C1 segment of cervical spinal cord (tissue), 14 donors: ENCODE measurements at regions not wholly inside any gene's neighbourhood (a gene's known extent, or its start where the extent isn't known, plus 50 kb on each side); places are given as distances from the start of the nearest gene placed in this dataset.

Experiments
- DNase-seq, 14 donors: peaks; one replicate each; lab custom pipeline; 2025; lab: John Stamatoyannopoulos, UW

DNA sequence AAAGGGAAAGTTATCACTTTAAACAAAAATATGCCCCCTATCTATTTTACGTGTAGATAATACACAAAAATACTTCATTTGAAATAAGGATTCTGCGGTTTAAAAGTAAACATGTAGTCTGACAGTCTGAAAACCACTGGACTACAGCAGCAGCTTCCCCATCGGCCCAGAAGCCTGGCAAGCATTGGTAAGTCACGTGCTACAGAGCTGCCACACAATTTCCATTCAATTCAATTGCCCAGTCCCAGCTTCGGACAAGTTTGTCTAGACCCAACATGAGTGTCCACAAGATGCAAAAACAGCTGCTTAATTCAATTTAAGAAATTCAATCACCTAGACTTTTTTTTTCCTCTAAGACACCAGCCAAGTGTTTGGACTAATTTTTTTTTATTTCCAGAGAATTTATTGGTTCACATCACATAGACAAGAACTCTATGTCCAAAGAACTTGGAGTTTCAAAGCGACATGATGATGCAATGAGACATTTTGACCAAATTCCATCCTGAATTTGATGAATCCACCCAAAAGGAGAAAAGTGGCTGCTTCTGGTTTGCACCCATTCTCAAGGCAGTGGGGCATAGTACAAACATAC lies 458.9 kb downstream of the COG6 start:
- DNase-seq = peak in 1 of 14 donors; percentile 4

DNA sequence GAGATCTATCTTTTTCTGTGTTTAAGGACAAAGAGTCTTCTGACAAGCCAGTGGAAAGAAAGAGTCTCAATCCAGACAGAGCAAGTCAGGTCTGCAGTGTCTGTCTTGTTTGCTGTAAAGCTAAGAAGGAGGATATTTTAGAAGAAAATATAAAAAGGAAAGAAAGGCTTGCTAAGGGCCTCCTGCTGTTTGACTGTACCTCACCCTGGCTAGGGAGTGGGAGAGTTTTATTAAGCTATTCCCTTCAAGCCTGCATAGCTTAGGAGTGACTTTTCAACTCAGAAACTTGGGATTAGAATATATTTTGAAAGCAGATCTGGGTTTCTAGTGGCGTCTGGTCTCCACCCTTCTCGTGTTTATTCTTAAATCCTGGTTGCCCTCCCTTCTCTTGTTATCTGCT lies 460.0 kb downstream of the COG6 start:
- DNase-seq = no peak

- DNase-seq = no peak
Measured at GRCh38 chr13:40116008-40116407, 460.5 kb downstream of the COG6 start.

DNA sequence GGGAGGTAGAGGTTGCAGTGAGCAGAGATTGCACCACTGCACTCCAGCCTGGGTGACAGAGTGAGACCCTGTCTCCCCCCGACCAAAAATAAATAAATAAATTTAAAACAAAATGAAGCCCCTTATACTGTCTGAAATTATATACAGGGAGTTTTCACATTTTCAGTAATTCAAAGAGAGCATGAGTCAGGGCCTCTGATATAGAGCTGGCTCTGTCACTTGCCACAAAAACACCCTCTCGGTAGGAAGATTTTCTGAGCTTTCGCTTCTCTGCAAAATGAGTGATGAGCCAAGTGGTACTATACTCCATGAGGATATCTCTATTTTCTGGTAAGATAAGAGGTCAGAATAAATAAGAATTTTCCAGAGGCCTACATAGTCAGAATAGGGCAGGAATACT lies 462.9 kb downstream of the COG6 start:
- DNase-seq = no peak

DNA sequence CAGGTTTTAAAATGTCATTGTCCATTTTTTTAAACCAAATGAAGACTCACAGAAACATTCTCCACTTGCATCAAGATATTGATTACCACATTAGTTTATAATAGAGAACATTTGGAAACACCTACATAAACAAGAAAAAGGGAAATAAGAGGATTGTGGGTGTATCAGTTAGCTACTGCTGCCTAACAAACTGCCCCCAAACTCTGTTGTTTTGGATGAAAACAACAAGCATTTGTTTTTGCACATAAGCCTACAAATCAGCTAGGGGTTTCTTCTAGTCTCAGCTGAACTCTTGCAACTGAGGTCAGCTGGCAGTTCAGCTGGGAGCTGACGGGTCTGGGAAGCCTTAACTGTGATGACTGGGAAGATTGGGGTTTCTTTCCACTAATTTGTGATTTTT lies 464.4 kb downstream of the COG6 start:
- no peak for DNase-seq

DNA sequence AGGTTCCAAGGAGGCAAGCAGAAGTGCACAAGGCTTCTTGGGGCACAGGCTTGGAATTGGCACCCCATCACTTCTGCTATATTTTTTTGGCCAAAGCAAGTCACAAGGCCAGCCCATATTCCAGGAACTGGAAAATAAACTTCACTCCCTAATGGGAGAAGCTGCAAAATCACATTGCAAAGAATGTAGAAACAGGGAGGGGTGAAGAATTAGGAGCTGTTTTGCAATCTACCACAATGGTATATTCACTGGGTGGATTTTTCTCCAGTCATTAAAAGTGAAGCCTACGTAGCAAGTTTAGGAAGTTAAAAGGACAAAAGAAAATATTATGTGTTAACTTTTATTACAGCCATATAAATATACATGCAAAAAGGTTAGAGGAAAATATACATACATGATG lies 464.8 kb downstream of the COG6 start:
- no peak for DNase-seq

DNA sequence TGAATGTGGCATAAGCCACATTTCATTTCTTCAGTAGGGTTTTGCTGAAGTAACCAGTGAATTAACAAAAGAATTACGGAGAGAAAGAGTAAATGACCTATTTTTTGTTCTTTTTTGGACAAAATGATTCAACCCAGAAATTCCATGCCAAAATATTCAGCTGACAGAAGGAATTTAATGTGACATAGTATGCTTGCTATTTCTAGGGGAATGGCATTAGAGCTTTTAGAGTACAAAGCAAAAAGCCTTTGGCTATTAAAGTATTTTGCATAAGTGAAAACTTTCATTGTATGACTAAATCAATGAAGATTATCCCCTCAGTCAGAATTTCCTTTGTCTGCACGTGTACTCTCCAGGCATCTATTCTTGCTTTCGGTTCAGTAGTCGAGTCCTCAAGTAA lies 465.3 kb downstream of the COG6 start:
- DNase-seq = no peak

DNA sequence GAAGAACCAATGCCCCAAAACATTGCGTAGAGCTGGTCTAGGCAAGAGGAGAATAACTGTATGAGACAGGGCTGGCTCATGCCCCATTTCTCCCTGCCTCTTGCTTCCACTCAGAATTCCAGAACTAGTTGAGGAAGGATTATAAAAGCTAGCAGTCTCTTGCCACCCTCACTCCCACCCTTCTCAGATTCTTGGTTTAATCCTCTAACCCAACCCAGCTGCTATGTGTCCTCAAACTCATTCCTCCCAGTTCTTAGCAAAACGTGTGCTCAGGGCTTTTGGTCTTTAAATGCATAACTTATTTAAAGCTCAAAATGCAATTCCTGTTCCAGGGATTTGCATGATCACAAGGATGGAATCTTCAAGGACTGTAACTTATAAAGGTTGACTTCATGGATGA lies 466.3 kb downstream of the COG6 start:
- no peak for DNase-seq

- DNase-seq = no peak
Measured at GRCh38 chr13:40123962-40124632, 468.6 kb downstream of the COG6 start.

GRCh38 chr13:40124633-40125015 lies 469.2 kb downstream of the COG6 start:
- no peak for DNase-seq

DNA sequence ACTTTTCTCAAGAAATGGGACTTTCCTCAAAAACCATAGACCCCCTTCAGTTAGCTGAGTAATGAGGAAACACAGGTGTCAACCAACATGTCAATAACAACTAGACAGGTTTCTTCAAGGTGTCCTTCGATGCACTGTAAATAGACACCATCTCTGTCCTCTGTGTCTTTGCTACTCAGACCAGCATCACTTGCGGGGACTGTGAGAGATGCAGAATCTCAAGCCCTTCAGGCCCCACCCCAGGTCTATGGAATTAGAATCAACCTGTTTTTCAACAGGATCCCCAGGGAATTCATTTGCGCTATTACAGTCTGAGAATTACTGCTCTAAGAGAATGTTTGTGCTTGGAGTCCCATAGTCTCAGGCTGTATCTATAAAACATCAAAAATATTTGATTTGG lies 469.9 kb downstream of the COG6 start:
- no peak for DNase-seq

- DNase-seq = no peak
Measured at GRCh38 chr13:40126306-40127085, 471.0 kb downstream of the COG6 start.

DNA sequence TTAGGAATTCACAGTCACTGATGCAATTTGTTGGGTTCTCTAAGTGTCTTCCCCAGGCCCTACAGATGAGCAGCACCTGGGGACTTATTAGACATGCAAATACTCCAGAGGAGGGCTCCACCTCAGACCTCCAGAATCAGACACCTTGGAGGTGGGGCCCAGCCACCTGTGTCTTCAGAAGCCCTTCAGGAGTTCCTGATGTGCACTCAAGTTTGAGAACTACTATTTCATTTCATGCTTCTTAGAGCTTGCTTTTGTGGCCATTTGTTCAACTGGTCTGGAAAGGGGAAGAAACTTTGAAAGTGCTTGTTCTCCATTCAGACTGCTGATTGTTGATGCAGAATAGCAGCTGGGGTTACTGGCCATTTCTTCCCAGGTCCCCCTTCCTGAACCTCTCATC lies 472.0 kb downstream of the COG6 start:
- no peak for DNase-seq

DNA sequence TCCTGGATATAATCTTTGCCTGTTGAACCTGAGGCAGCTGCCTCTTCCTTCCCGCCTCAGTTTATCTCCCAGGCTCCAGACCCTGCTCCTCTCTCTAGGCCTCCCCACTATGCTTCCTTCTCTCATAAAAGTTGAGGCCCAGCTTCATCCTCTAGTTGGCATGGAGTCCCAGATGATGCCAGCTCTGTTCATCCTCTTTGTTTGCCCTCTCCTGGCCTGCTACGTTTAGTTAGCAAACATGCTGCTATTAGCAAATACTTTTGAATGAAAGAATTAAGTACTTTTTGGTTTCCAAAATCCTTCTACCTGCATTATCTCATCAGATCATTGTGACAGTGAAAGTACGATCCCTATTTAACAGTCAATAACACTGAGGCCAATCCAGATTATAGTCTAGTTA lies 472.5 kb downstream of the COG6 start:
- no peak for DNase-seq

GRCh38 chr13:40129467-40129866 lies 474.0 kb downstream of the COG6 start:
- DNase-seq = no peak

- DNase-seq = no peak
Measured at GRCh38 chr13:40130871-40131636, 475.6 kb downstream of the COG6 start.

DNA sequence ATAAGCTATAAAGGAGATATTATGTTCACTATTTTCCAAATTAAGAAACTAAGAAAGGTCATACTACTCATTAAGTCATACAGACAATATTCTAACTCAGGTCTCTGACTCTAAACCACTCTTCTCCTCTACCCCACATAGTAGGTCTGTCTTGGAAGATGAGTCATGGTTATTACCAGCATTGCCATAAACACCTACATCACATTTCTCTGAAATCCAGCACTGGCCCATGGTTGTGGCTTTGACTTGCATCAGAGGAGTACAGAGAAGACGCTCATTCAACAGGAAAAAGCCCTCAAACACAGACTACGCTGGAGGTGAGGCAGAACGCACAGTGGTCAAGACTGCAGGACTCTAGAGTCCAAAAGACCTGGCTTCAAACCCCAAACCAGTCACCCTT lies 476.8 kb downstream of the COG6 start:
- no peak for DNase-seq

DNA sequence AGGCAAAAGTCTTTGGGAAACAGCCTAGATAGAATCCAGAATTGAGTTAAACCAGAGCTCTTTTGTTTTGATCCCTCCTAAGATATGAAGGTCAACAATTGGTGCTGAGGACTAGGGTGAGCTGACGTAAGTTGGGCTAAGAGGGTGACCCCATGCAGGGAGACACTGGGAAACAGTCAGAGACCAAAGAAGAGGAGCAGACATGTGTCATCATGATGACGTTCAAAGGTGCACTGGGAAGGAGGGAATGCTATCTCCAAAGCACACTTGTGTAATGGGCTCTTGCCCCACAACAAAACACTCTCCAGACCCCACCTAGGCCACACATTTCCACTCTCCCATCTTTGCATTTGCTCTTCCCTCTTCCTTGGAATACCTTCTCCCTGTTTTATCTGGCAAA lies 481.4 kb downstream of the COG6 start:
- no peak for DNase-seq

DNA sequence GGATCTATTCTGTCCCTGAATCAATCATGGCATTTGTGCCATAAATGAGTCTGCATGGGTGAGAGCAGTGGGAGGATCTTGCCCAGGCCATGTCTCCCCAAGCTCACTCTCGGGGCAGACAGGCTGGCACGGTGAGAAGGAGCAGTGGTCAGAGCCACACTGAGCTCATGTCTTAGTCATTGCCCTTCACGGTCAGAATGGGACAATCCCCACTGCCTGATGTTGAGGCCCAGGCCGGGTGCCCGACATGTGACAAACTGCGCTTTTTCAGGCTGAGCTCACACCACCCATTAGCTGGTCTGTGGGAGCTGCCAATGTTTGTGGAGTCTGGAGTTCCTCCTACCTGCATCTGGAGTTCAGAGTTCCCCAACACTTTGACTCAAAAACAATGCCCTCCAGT lies 481.9 kb downstream of the COG6 start:
- DNase-seq = no peak

- DNase-seq = no peak
Measured at GRCh38 chr13:40139896-40140520, 484.5 kb downstream of the COG6 start.

GRCh38 chr13:40141859-40142555 lies 486.5 kb downstream of the COG6 start:
- DNase-seq = no peak
